IPS-NIHi7 (cell line): ENCODE measurements at regions not wholly inside any gene's neighbourhood (a gene's known extent, or its start where the extent isn't known, plus 50 kb on each side); places are given as distances from the start of the nearest gene placed in this dataset.

Source experiments
- DNase-seq: peaks from one replicate; pipeline ENCODE4 v3.0.0; 2012; ENCODE audit warnings: mixed read lengths; ENCODE audit errors: extremely low spot score

GRCh38 chr2:172328103-172328841 is 99.1 kb upstream of the ITGA6 start:
- no peak for DNase-seq

GRCh38 chr2:172329416-172329773 is 98.0 kb upstream of the ITGA6 start:
- no peak for DNase-seq

- DNase-seq, result no peak
Measured at GRCh38 chr2:172329774-172330671, 97.4 kb upstream of the ITGA6 start.

- DNase-seq, result no peak
Measured at GRCh38 chr2:172332507-172332906, 94.9 kb upstream of the ITGA6 start.

- DNase-seq, result no peak
Measured at GRCh38 chr2:172333235-172333977, 94.0 kb upstream of the ITGA6 start.

- no peak for DNase-seq
Measured at GRCh38 chr2:172333978-172334330, 93.4 kb upstream of the ITGA6 start.

GRCh38 chr2:172334988-172335387 is 92.4 kb upstream of the ITGA6 start:
- no peak for DNase-seq

- DNase-seq, result no peak
Measured at GRCh38 chr2:172335736-172336135, 91.7 kb upstream of the ITGA6 start.

GRCh38 chr2:172336681-172337080 is 90.7 kb upstream of the ITGA6 start:
- no peak for DNase-seq

GRCh38 chr2:172339371-172340010 is 87.9 kb upstream of the ITGA6 start:
- no peak for DNase-seq

GRCh38 chr2:172340394-172340793 is 87.0 kb upstream of the ITGA6 start:
- DNase-seq, result no peak

- no peak for DNase-seq
Measured at GRCh38 chr2:172342078-172342477, 85.3 kb upstream of the ITGA6 start.

- DNase-seq, result no peak
Measured at GRCh38 chr2:172342611-172343010, 84.8 kb upstream of the ITGA6 start.

GRCh38 chr2:172344159-172344558 is 83.2 kb upstream of the ITGA6 start:
- no peak for DNase-seq

GRCh38 chr2:172345956-172346555 is 81.3 kb upstream of the ITGA6 start:
- no peak for DNase-seq

- no peak for DNase-seq
Measured at GRCh38 chr2:172348555-172349288, 78.7 kb upstream of the ITGA6 start.

GRCh38 chr2:172350839-172351479 is 76.4 kb upstream of the ITGA6 start:
- no peak for DNase-seq

- no peak for DNase-seq
Measured at GRCh38 chr2:172351586-172351985, 75.8 kb upstream of the ITGA6 start.

GRCh38 chr2:172354347-172354746 is 73.0 kb upstream of the ITGA6 start:
- DNase-seq, result no peak

- no peak for DNase-seq
Measured at GRCh38 chr2:172357442-172357841, 69.9 kb upstream of the ITGA6 start.
